ENCODE measurements at regions not wholly inside any gene's neighbourhood (a gene's known extent, or its start where the extent isn't known, plus 50 kb on each side); places are given as distances from the start of the nearest gene placed in this dataset.

DNA sequence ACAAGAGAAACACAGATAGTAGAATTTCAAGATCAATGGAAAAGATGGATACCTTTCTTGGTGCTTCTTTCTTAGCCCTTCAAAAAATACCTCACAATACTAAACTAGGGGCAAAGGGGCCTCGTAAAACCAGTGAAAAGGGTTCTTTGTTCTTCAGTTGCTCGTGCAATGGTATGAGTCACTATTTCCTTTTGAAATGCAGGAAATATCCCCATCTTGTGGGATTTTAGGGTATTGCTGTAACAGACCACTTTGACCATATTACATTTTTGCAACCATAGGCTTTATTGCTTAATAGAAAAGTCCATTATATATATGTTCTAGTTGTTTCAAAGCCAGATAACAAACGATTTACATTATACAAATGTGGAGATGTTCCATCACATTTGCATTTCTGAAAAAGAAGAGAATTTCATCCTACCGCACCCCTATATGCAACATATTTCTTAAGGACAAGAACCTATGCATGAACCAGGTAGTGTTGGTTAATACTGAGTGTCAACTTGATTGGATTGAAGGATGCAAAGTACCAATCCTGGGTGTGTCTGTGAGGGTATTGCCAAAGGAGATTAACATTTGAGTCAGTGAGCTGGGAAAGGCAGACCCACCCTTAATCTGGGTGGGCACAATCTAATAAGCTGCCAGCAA lies 88.6 kb upstream of the PKN2 start:
- TF ChIP-seq, protein P1, sequence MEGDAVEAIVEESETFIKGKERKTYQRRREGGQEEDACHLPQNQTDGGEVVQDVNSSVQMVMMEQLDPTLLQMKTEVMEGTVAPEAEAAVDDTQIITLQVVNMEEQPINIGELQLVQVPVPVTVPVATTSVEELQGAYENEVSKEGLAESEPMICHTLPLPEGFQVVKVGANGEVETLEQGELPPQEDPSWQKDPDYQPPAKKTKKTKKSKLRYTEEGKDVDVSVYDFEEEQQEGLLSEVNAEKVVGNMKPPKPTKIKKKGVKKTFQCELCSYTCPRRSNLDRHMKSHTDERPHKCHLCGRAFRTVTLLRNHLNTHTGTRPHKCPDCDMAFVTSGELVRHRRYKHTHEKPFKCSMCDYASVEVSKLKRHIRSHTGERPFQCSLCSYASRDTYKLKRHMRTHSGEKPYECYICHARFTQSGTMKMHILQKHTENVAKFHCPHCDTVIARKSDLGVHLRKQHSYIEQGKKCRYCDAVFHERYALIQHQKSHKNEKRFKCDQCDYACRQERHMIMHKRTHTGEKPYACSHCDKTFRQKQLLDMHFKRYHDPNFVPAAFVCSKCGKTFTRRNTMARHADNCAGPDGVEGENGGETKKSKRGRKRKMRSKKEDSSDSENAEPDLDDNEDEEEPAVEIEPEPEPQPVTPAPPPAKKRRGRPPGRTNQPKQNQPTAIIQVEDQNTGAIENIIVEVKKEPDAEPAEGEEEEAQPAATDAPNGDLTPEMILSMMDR (IDR thresholded peaks at IDR 0.05; ENCODE audit: low read length): peak; percentile 72
- no peak for TF ChIP-seq EZH2 (optimal IDR thresholded peaks at IDR 0.05; ENCODE audit: low read depth, low read length)
- no peak for TF ChIP-seq EZH2phosphoT487 (IDR thresholded peaks at IDR 0.05; ENCODE audit: low read length)
